Endothelial cell of umbilical vein (primary cell): ENCODE measurements at regions not wholly inside any gene's neighbourhood (a gene's known extent, or its start where the extent isn't known, plus 50 kb on each side); places are given as distances from the start of the nearest gene placed in this dataset.

ENCODE experiments used
- CTCF ChIP-seq, 2 donors: IDR thresholded peaks; 1 replicate in 1 of 2; 2 replicates in 1 of 2; pipeline ENCODE4 v1.5.1; 2011; ENCODE audit warnings: low read length in 2 of 2, mild to moderate bottlenecking in 2 of 2, moderate library complexity in 2 of 2, control low read depth in 1 of 2, inconsistent platforms in 1 of 2, low read depth in 1 of 2; ENCODE audit not compliant: insufficient read depth in 1 of 2; ENCODE audit errors: extremely low read depth in 1 of 2
- EZH2 ChIP-seq: IDR thresholded peaks from 2 replicates; pipeline ENCODE4 v1.6.1; 2012; ENCODE audit warnings: borderline replicate concordance, low read depth, mild to moderate bottlenecking, moderate library complexity, low read length, inconsistent platforms; ENCODE audit not compliant: severe bottlenecking
- FOS ChIP-seq: IDR thresholded peaks from 2 replicates; pipeline ENCODE4 v1.6.1; 2011; ENCODE audit warnings: mild to moderate bottlenecking, low read length, moderate library complexity, borderline replicate concordance; ENCODE audit not compliant: insufficient read depth
- GATA2 ChIP-seq: IDR thresholded peaks from 2 replicates; pipeline ENCODE4 v1.7.0; 2011; ENCODE audit warnings: low read depth, mild to moderate bottlenecking, moderate library complexity, mixed read lengths, low read length; ENCODE audit not compliant: insufficient read length, insufficient read depth
- JUN ChIP-seq: IDR thresholded peaks from 2 replicates; pipeline ENCODE4 v1.6.1; 2011; ENCODE audit warnings: borderline replicate concordance, low read depth; ENCODE audit not compliant: insufficient read length, insufficient read depth
- MYC ChIP-seq: IDR thresholded peaks from one replicate; pipeline ENCODE4 v1.6.1; 2011; ENCODE audit warnings: mild to moderate bottlenecking, low read depth, low read length
- POLR2A ChIP-seq: IDR thresholded peaks from 2 replicates; pipeline ENCODE4 v1.6.1; 2012; ENCODE audit warnings: low read depth, mild to moderate bottlenecking, control low read depth, low read length
- POLR2AphosphoS5 ChIP-seq: IDR thresholded peaks from 2 replicates; pipeline ENCODE4 v1.6.1; 2012; ENCODE audit warnings: low read depth, mild to moderate bottlenecking, control low read depth, low read length, moderate library complexity; ENCODE audit not compliant: insufficient read depth
- TF ChIP-seq, protein P1 (sequence below): IDR thresholded peaks from 2 replicates; pipeline ENCODE4 v1.6.1; 2011; ENCODE audit not compliant: insufficient read depth, insufficient read length

- no peak for TF ChIP-seq JUN
- no peak for TF ChIP-seq CTCF (IDR thresholded peaks at IDR 0.05; ENCODE audit: extremely low read depth in 1 of 2, insufficient read depth in 1 of 2, low read depth in 1 of 2, low read length in 2 of 2)
- TF ChIP-seq POLR2AphosphoS5: no peak
- TF ChIP-seq, protein P1, sequence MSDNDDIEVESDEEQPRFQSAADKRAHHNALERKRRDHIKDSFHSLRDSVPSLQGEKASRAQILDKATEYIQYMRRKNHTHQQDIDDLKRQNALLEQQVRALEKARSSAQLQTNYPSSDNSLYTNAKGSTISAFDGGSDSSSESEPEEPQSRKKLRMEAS: no peak
- TF ChIP-seq POLR2A: no peak
- TF ChIP-seq EZH2: no peak
- no peak for TF ChIP-seq MYC
- no peak for TF ChIP-seq GATA2
- no peak for TF ChIP-seq FOS
These were observed 317.5 kb upstream of the CXADR start for GRCh38 chr21:17195351-17195750.
